Liver (tissue), 3 donors: ENCODE measurements at regions not wholly inside any gene's neighbourhood (a gene's known extent, or its start where the extent isn't known, plus 50 kb on each side); places are given as distances from the start of the nearest gene placed in this dataset.

Source experiments
- JUND ChIP-seq, 2 donors: IDR thresholded peaks; 2 replicates each; pipeline ENCODE4 v1.6.1; 2016; ENCODE audit warnings: antibody characterized with exemption in 2 of 2
- MAX ChIP-seq: IDR thresholded peaks from 2 replicates; pipeline ENCODE4 v1.6.1; 2016; ENCODE audit warnings: antibody characterized with exemption
- RAD21 ChIP-seq, 2 donors: IDR thresholded peaks; 2 replicates each; pipeline ENCODE4 v1.6.1; 2016; ENCODE audit warnings: antibody characterized with exemption in 2 of 2, mild to moderate bottlenecking in 2 of 2
- REST ChIP-seq: IDR thresholded peaks from 2 replicates; pipeline ENCODE4 v1.6.1; 2016; ENCODE audit warnings: antibody characterized with exemption, mild to moderate bottlenecking
- YY1 ChIP-seq: IDR thresholded peaks from 2 replicates; pipeline ENCODE4 v1.6.1; 2016; ENCODE audit warnings: antibody characterized with exemption, mild to moderate bottlenecking
- TF ChIP-seq, protein P1 (sequence below): fragments of 150-350 bp; IDR thresholded peaks from 2 replicates; pipeline ENCODE4 v1.5.1; 2017; ENCODE audit warnings: improper control_type of control experiment, low read depth, low read length; ENCODE audit not compliant: missing input control
- donor health status: healthy.
- donor health status: healthy.

- TF ChIP-seq, protein P1, sequence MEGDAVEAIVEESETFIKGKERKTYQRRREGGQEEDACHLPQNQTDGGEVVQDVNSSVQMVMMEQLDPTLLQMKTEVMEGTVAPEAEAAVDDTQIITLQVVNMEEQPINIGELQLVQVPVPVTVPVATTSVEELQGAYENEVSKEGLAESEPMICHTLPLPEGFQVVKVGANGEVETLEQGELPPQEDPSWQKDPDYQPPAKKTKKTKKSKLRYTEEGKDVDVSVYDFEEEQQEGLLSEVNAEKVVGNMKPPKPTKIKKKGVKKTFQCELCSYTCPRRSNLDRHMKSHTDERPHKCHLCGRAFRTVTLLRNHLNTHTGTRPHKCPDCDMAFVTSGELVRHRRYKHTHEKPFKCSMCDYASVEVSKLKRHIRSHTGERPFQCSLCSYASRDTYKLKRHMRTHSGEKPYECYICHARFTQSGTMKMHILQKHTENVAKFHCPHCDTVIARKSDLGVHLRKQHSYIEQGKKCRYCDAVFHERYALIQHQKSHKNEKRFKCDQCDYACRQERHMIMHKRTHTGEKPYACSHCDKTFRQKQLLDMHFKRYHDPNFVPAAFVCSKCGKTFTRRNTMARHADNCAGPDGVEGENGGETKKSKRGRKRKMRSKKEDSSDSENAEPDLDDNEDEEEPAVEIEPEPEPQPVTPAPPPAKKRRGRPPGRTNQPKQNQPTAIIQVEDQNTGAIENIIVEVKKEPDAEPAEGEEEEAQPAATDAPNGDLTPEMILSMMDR, result no peak
- TF ChIP-seq REST, result no peak
- TF ChIP-seq RAD21 (IDR thresholded peaks at IDR 0.05), result no peak
- no peak for TF ChIP-seq MAX
- TF ChIP-seq YY1, result no peak
- no peak for TF ChIP-seq JUND (IDR thresholded peaks at IDR 0.05)
These were observed 185.2 kb upstream of the PITRM1 start for GRCh38 chr10:3357737-3358136.
